Suppressor macrophage treated with lipopolysaccharide for 1 hour (primary cell): ENCODE measurements at regions not wholly inside any gene's neighbourhood (a gene's known extent, or its start where the extent isn't known, plus 50 kb on each side); places are given as distances from the start of the nearest gene placed in this dataset.
"Not testable (repeated sequence)": the region's sequence is repeated elsewhere in the genome, so short reads cannot be mapped to it uniquely, and the experiment has no call there.

ENCODE experiments used
- DNase-seq, 3 donors: peaks; one replicate each; pipeline ENCODE4 v3.0.0-alpha.2; 2020 to 2022

- no peak for DNase-seq
Observed at GRCh38 chrX:114450911-114451310, 133.0 kb upstream of the HTR2C start.

- DNase-seq: no peak
Observed at GRCh38 chrX:114451397-114451796, 132.5 kb upstream of the HTR2C start.

GRCh38 chrX:114462266-114462665 is 121.6 kb upstream of the HTR2C start:
- no peak for DNase-seq

- DNase-seq: no peak
Observed at GRCh38 chrX:114465689-114466088, 118.2 kb upstream of the HTR2C start.

GRCh38 chrX:114472008-114472407 is 111.9 kb upstream of the HTR2C start:
- DNase-seq: not testable (repeated sequence)

GRCh38 chrX:114472788-114473187 is 111.1 kb upstream of the HTR2C start:
- DNase-seq: no peak

GRCh38 chrX:114500622-114501021 is 83.3 kb upstream of the HTR2C start:
- no peak for DNase-seq

GRCh38 chrX:114508756-114509155 is 75.1 kb upstream of the HTR2C start:
- DNase-seq: no peak

GRCh38 chrX:114519524-114519923 is 64.4 kb upstream of the HTR2C start:
- no peak for DNase-seq

GRCh38 chrX:114520701-114521100 is 63.2 kb upstream of the HTR2C start:
- DNase-seq: not testable (repeated sequence)

GRCh38 chrX:114532111-114532805 is 51.6 kb upstream of the HTR2C start:
- peak in 1 of 3 donors; percentile 0 for DNase-seq
